Keratinocyte (primary cell): ENCODE measurements at regions not wholly inside any gene's neighbourhood (a gene's known extent, or its start where the extent isn't known, plus 50 kb on each side); places are given as distances from the start of the nearest gene placed in this dataset.

Experiments used
- CTCF ChIP-seq, 3 experiments: IDR thresholded peaks in 1 of 3; conservative IDR thresholded peaks in 1 of 3; optimal IDR thresholded peaks in 1 of 3; 2 replicates in 2 of 3; 3 replicates in 1 of 3; pipeline versions ENCODE3 to v1.5.1; 2011; ENCODE audit warnings: low read length in 3 of 3, mild to moderate bottlenecking in 3 of 3, moderate library complexity in 2 of 3, control low read depth in 1 of 3, inconsistent platforms in 1 of 3; ENCODE audit not compliant: insufficient read depth in 2 of 3; ENCODE audit errors: extremely low read depth in 1 of 3
- EZH2 ChIP-seq: IDR thresholded peaks from one replicate; pipeline ENCODE4 v1.6.1; 2012; ENCODE audit warnings: inconsistent platforms, mild to moderate bottlenecking, low read length, moderate library complexity

GRCh38 chr2:175431101-175431946, 249.8 kb upstream of the ATP5MC3 start:
- TF ChIP-seq CTCF (optimal IDR thresholded peaks at IDR 0.05 in 1 of 3, IDR thresholded peaks at IDR 0.05 in 1 of 3, conservative IDR thresholded peaks at IDR 0.05 in 1 of 3; ENCODE audit: extremely low read depth in 1 of 3, insufficient read depth in 2 of 3, low read length in 3 of 3) (no peak), EZH2 (no peak)
